ENCODE measurements at regions not wholly inside any gene's neighbourhood (a gene's known extent, or its start where the extent isn't known, plus 50 kb on each side); places are given as distances from the start of the nearest gene placed in this dataset.

DNA sequence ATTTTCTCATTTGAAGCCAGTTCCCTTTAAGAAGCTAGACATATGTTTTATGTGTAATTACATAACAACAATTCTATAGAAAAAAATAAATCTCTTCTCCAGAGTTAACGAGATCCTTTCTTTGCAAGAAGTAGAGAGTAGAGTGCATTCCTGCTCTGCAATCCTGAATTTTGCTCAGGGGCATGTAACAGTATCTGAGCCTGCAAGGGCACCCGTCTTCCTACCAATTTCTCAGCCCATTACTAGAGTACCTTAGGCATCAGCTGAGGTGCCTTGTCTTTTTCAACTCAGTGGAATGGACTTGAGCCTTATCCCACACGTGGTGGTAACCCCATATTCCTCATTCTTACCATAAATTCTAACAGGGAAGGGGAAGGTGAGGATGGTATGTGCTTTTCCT, 205.9 kb downstream of the IKZF2 start:
- intact Hi-C loops (cut with DNase I) = no loop called here
- DNase-seq (ENCODE audit: low spot score) = no peak

DNA sequence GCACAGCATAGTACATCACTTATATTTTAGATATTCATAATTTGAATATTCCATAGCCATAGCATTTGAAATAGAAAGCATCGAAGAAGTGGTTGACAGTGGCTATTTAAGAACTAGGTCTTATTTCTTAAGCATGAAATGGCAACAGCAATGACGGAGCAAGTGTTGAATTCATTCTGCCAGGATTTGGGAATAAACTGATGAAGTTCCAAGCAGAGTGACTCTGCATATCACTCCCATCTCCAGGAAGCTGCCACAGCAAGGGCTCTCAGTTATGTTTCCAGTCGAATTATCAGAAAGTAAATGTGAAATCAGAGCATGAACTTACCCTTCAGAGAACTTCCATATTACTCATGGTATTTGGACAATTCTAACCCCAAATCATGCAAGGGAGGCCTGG, 208.1 kb downstream of the IKZF2 start:
- DNase-seq (ENCODE audit: low spot score) = no peak
- intact Hi-C loops (cut with DNase I) = no loop called here

DNA sequence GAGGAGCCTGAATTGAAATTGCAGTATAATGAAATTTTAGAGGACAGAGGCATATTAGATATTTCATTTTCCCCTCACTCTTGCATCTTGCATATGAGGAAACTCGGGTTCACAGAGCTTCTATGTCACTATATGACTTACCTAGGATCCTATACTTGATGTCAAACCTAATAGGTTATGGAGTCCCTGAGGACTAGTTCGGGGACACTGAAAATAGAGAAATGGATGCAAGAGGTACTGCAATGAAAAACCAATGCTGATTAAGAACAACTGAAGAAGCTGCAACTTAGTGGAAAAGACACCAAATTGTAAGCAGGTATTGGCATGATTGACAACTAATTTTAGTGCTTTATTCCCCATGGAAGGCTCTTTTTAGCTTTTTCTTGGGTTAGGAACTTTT, 210.1 kb downstream of the IKZF2 start:
- intact Hi-C loops (cut with DNase I) = no loop called here
- no peak for DNase-seq (ENCODE audit: low spot score)

DNA sequence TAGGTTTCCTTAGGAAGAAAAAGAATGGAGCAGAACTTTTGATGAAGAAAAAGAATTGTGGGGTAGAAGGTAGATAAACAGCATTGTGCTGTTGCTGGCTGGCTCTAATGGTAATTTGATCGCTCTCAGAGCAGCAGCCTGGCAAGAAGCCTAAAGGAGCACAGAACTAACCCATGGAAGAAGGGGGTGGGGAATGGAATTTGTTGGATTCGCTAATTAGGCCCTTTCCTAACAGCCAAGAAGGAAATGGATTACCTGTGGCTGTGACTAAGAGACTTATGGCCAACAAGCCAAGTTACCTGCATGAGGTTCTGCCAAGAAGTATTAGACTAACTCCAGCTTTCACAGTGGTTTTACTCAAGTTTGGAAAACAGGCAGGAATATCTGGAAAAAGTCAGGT, 210.6 kb downstream of the IKZF2 start:
- intact Hi-C loops (cut with DNase I) = no loop called here
- DNase-seq (ENCODE audit: low spot score) = no peak

DNA sequence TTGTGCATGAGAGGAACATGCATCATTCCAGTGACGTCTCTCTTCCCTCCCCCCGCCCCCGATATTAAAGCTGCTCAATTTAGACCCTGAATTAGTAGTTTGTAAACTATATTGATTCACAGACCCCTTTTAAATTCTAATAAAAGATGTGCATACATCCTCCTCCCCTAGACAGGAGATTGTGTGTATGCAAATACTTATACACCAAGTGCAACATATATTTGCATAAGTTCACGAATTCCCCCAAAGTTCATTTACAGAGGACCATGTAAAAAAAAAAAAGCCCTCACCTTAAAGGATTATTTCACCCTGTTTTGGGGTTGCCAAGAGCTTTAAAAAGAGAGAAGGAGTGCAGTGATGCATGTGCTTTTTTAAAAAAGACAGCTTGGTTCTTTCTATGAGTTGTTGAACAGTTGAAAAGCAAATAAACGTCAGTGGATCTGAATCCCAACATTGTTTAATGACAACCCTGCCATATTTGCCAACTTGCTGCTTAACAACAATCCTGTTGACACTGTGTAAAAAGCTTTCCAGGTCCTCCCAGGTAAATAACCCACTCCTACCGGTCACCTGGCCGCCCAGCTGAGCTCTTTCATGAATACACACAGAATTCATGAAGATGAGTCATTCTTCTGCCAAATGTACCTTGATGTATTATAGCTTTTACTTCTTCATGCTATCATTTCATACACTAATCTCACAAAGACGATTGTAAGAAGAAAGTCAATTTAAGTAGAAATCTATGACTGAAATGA, 211.5 kb downstream of the IKZF2 start:
- intact Hi-C loops (cut with DNase I) = loop anchor here in 1 of 2 donors (5.0 kb wide), 1 partner anchor 388 kb away; no protein-coding TSS in a partner anchor
- no peak for DNase-seq (ENCODE audit: low spot score)

DNA sequence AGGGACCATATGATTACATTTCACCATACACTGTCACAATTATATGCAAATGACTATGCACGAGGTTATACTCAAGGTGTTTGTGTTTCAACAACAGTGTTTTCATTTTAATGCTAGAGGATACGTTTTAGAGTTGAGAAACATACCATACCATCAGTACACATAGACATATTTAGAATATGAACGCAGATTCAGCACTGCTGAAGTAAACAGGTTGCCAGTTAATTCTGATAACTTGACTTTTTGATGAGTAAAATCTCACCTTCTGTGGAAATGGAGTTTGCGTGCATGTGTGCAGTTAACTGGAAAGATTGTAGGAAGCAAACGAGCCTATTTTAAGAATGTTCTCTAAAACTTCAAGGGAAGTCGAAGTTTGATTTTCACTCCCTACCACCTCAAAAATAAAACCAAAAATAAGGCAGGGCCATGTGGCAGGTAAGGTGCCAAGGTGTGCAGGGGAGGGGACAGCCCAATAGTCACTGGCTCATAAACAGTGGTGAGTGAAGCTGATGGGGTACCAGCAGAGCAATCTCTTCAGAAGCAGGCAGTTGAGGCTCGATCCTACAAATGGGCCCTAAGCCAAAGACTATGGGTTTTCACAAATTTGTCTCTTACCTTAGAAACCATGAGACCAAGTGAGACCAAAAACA, 213.1 kb downstream of the IKZF2 start:
- no peak for DNase-seq (ENCODE audit: low spot score)
- intact Hi-C loops (cut with DNase I) = loop anchor here in 1 of 2 donors (5.0 kb wide), 1 partner anchor 386 kb away; no protein-coding TSS in a partner anchor

DNA sequence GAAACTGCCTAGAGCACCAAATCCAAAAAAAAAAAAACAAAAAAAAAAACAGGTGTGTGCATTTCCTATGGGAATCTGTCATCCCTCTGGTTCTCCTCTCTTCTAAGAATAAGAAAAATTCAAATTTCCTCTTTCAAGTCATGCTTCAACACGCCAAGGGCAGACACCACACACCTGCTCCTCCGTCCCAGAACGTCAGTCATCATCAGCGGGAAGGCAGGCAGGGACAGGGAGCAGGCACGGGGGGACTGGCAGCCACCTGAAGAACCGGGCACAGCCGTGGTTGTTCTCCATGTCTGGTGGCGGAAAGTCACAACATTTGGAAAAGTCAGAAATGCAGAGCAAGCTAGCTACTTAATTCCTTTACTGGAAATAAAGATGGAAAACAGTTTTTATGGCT, 214.8 kb downstream of the IKZF2 start:
- no peak for DNase-seq (ENCODE audit: low spot score)
- intact Hi-C loops (cut with DNase I) = loop anchor here in 1 of 2 donors (5.0 kb wide), 1 partner anchor 384 kb away; no protein-coding TSS in a partner anchor

DNA sequence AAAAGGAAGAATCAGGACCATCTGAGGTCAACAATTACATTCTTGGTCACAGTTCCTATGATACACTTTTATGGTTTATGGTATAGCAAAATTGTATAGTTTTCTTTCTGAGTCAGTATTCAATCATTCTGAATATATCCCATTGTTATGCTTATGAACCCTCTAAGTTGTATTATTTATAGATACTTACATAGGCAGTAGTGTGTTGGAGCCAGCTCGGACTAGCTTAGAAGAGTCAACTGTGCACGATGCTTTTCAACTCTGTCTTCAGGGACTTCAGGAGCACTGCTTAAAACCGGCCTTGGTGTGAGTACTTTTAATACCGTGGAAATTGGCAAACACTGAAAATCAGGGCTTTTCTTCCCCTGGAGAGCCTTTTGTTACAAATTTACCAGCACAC, 215.7 kb downstream of the IKZF2 start:
- DNase-seq (ENCODE audit: low spot score) = no peak
- intact Hi-C loops (cut with DNase I) = loop anchor here in 1 of 2 donors (5.0 kb wide), 1 partner anchor 383 kb away; no protein-coding TSS in a partner anchor

DNA sequence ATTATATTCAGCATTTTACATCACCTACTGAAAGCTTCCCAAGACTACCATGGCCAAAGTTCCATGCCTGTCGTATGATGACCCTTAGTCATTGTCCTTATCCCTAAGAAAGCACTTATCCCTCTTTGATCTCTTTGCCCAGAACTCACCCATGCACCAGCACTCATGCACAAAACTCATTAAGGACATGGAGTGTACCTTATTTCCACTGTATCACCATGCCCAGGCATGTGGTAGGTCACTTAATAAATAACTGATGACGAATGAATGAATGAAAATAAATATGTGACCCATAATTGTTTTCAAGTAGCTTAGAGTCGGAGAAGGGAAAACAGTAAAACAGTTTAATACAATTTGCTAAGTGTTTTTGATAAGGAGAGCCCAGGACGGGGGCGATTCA, 220.1 kb downstream of the IKZF2 start:
- intact Hi-C loops (cut with DNase I) = no loop called here
- DNase-seq (ENCODE audit: low spot score) = no peak

DNA sequence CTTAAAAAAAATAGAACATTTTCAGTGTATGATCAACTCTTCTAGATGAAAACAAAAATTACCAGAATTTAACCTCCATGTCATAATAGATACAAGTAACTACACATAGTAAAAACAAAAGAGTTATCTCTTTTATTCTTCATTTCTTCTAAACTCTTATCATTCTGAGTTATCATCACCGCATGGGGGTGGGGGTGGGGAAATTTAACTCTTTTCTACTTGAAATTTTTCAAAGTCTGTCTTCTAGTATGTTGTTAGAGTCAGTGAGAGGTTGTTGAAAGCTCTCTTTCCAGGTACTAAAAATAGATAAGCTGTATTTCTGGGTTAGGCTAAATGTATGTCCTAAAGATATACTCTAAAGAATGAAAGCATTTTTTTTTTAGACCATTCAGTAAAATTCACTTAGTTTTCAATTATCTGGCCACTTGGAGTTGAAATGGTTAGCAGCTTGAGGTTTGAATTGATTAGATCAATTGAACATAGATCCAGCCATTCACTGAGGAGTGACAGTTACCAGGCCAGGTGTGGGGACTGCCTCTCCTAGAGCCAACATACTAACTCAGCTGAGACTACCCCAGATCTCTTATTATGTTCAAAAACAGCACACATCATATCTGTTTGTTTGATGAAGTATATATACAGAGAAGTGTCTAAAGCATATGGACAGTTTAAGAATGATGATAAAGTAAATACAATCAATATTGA, 220.7 kb downstream of the IKZF2 start:
- intact Hi-C loops (cut with DNase I) = no loop called here
- no peak for DNase-seq (ENCODE audit: low spot score)

DNA sequence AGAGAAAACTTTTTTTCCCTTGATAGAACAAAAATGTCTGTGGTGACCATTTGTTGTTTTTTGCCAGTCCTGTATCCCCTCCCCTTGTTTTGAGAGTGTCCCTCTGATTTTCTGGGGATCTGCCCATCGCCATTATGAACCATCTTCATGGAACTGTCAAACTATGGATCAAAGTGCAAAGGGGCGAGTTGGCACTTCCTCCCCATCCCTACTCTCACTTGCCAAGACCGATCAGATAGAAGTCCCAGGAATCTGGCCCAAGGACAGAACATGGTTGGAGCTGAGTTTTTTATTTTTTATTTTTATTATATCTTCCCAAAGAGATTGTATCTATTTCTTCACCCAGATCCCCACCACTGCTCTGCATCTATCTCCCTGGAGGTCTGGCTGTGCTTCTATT, 221.4 kb downstream of the IKZF2 start:
- no peak for DNase-seq (ENCODE audit: low spot score)
- intact Hi-C loops (cut with DNase I) = no loop called here

DNA sequence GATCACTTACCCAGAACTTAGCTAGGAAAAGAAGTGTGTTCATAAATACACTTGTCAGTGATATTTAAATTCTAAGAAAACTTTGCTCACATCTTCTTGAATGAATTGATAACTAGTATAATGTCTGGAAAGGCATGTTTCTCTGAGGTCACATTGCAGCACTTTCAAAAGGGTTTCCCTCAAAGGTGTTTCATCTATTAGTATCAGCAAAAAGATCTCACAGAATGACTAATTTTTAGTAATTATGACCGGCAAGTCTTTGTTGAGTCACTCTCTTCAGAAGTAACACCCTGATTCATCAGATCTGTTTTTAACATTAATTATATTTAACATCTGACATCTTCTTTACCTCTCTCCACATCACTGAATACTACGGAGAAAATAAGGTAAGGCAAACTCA, 222.3 kb downstream of the IKZF2 start:
- DNase-seq (ENCODE audit: low spot score) = no peak
- intact Hi-C loops (cut with DNase I) = no loop called here

DNA sequence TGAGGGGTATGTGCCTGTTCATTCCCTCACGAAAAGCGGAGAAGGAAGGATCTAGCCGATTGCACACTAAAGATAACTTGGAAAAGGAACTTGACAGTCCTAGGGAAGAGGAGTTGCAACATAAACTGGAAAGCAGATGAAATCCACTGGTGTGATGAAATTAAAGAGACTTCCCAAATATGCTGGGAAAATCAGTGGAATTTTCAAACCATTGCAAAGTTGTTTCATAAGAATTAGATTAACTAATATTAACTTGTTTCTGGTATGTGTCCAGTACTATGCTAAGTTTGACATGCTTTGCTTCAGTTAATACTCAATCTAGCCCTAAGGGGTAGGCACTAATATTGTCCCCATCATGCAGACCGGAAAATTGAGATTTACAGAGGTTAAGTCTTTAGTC, 222.7 kb downstream of the IKZF2 start:
- intact Hi-C loops (cut with DNase I) = no loop called here

DNA sequence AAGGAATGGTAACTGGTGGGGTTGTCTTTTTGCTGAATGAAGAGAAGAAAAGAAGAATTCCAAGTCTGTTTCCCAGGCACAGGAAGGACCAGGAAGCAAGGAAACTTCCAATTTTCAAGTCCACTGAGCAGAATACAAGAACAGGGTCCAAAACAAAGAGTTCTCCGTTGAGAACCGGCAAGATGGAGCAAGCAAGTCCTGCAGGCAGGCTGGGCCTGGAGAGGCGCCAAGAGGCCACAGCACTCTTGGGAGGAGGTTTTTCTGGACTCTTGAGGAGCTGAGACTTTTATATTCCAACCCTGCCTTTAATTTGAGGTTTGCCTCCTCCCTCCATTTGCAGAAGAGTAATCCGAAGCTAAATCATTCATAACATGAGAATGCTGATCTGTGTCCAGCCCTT, 224.5 kb downstream of the IKZF2 start:
- intact Hi-C loops (cut with DNase I) = no loop called here
- peak; percentile 82 for DNase-seq (ENCODE audit: low spot score)

More for the DNA sequence above, 222.7 kb downstream of the IKZF2 start:
- no peak for DNase-seq (ENCODE audit: low spot score)

DNA sequence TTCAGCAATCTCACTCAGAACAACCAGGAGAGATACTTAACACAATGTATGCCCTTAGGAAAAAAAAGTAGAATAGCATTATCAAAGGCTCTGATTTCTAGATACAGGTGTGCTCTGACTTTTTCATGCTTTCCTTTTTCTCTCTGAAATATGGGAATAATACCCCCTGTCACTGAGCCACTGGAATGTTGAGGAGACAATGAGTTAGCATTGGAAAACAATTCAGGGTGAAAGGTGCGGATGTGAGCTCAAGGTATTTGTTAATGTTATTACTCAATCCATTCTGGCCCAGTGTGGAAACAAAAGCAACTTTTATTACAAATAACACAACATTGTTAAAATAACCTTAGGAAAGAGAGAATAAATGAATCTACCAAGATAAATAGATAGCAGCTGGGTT, 228.0 kb downstream of the IKZF2 start:
- intact Hi-C loops (cut with DNase I) = no loop called here
- DNase-seq (ENCODE audit: low spot score) = no peak

DNA sequence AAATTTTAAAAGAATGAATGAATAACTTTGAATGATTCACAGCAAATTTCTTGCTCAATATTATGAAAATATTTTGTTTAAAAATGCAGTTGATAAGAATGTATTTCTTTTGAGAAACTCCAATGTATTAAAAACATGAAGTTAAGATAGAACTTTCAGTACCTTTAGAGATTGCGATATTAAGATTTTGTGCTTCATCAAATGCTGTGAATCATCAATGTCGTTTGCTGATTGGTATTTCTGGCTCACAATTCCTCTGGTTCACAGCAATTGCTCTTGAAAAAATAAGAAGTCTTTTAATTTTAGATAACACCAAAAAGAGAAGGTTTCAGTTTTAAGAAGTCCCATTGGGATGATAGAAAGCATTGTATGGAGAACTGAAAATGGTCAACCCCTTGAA, 228.7 kb downstream of the IKZF2 start:
- DNase-seq (ENCODE audit: low spot score) = no peak
- intact Hi-C loops (cut with DNase I) = no loop called here

DNA sequence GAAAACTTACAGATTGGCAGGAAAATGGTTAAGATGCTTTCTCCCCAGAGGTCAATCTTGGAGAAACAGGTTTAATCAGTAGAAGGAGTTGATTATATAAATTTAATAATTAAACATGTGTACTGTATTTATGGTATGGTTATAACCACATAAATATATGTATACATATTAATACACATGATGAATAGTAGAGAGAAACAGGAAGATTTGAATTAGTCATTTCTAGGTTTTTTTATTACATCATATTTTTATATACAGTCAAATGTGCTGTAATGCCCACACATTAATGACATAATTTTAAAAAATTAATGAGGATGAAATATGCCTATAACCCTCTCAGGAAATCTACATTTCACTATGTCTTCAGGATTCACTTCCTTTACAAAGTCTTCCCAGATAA, 229.7 kb downstream of the IKZF2 start:
- intact Hi-C loops (cut with DNase I) = no loop called here
- no peak for DNase-seq (ENCODE audit: low spot score)

DNA sequence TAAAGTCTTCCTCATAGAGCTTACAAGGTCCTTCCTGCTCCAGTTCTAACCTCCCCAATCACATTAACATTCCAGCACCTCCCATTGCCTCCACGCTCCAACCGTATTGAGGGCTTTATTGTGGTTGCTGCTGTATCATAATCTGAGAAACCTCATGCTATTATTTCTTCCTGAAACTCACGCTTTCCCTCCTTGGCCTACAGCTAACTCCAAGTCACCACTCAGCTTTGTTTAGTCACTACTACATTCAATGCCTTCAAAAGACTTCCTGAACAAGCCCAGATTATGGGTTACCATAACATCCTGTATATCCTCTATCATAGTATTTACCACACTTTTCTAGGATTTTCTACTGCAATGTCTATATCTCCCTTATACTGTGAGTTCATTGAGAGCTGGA, 230.4 kb downstream of the IKZF2 start:
- no peak for DNase-seq (ENCODE audit: low spot score)

DNA sequence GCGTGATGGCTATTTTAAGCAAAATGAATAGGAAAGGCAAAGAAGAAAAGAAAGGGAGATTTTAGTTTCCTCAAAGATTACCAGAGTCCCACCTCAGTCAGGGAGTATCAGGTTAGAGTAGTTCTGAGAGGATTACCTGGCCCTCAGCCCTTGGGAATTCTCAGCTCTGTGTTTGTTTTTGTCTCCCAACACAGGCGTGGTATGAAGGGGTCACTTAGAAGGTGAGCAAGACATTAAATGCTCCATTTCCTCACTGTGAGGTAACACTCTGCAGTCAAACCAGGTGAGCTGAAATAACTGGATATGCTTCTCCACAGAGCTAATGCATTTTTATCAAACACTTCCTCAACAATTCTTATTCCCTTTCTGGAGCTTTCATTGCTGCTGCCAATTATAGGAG, 232.2 kb downstream of the IKZF2 start:
- intact Hi-C loops (cut with DNase I) = no loop called here

More for the DNA sequence above, 230.4 kb downstream of the IKZF2 start:
- intact Hi-C loops (cut with DNase I) = no loop called here

DNA sequence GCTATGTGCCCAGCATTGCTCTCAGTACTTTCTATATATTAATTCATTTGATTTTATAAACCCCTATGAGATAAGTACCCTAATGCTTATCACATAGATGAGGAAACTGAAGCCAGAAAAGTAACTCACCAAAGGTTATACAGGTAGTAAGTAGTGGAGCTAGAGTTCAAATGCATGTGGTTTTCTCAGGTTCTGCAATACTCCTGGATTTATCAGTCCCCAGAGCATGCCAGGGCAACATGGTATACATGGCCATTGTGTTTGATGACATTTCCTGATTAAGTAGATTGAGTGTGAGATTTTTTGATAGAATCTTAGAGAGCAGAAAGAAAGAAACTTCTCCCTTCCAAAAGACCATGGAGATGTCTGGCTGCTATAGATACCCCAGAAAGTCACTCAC, 233.1 kb downstream of the IKZF2 start:
- no peak for DNase-seq (ENCODE audit: low spot score)
- intact Hi-C loops (cut with DNase I) = no loop called here

More for the DNA sequence above, 232.2 kb downstream of the IKZF2 start:
- DNase-seq (ENCODE audit: low spot score) = no peak
